ENCODE measurements at regions not wholly inside any gene's neighbourhood (a gene's known extent, or its start where the extent isn't known, plus 50 kb on each side); places are given as distances from the start of the nearest gene placed in this dataset.

DNA sequence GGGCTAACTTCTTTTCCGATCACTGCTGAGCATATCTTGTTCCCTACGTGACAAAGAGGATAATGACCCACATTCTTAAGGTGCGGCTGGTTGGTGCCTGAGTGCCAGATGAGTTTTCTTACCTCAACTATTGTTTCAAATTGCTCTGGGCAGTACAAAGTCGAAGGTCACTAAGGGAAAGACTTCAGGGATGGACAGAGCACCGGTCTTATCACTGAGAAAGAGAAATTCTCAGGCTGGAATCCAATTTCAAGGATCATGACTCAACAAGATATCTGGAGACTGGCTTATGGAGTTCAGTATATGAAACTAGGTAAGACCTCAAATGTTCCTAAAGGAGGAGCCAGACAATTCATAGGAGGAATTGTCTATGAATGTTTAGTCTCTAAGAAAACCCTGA, 780.3 kb downstream of the SUGCT start (continued):
- TF ChIP-seq ZNF462 (CRISPR knock-in tag; IDR thresholded peaks at IDR 0.05) (no peak), ZNF331 (CRISPR knock-in tag; IDR thresholded peaks at IDR 0.05; ENCODE audit: low read depth) (no peak)
- TF ChIP-seq, protein P1, sequence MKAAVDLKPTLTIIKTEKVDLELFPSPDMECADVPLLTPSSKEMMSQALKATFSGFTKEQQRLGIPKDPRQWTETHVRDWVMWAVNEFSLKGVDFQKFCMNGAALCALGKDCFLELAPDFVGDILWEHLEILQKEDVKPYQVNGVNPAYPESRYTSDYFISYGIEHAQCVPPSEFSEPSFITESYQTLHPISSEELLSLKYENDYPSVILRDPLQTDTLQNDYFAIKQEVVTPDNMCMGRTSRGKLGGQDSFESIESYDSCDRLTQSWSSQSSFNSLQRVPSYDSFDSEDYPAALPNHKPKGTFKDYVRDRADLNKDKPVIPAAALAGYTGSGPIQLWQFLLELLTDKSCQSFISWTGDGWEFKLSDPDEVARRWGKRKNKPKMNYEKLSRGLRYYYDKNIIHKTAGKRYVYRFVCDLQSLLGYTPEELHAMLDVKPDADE (IDR thresholded peaks at IDR 0.05) = no peak
- TF ChIP-seq, protein P2, sequence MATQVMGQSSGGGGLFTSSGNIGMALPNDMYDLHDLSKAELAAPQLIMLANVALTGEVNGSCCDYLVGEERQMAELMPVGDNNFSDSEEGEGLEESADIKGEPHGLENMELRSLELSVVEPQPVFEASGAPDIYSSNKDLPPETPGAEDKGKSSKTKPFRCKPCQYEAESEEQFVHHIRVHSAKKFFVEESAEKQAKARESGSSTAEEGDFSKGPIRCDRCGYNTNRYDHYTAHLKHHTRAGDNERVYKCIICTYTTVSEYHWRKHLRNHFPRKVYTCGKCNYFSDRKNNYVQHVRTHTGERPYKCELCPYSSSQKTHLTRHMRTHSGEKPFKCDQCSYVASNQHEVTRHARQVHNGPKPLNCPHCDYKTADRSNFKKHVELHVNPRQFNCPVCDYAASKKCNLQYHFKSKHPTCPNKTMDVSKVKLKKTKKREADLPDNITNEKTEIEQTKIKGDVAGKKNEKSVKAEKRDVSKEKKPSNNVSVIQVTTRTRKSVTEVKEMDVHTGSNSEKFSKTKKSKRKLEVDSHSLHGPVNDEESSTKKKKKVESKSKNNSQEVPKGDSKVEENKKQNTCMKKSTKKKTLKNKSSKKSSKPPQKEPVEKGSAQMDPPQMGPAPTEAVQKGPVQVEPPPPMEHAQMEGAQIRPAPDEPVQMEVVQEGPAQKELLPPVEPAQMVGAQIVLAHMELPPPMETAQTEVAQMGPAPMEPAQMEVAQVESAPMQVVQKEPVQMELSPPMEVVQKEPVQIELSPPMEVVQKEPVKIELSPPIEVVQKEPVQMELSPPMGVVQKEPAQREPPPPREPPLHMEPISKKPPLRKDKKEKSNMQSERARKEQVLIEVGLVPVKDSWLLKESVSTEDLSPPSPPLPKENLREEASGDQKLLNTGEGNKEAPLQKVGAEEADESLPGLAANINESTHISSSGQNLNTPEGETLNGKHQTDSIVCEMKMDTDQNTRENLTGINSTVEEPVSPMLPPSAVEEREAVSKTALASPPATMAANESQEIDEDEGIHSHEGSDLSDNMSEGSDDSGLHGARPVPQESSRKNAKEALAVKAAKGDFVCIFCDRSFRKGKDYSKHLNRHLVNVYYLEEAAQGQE (IDR thresholded peaks at IDR 0.05; ENCODE audit: unreplicated experiment) = no peak

Measured in GM23338 (cell line).